HCT116 (cell line): ENCODE measurements at regions not wholly inside any gene's neighbourhood (a gene's known extent, or its start where the extent isn't known, plus 50 kb on each side); places are given as distances from the start of the nearest gene placed in this dataset.

Source experiments
- ATAC-seq: fragments of 200-7000 bp; cut with Tn5 transposase; 2 replicates; pipeline ENCODE4 v1.9.1; 2020; ENCODE audit warnings: mild to moderate bottlenecking, moderate library complexity
- BruUV-seq: library from RNA; stranded (reverse); fragments of 400-500 nt; replicated peaks from 2 replicates; lab custom pipeline; 2021; lab: Mats Ljungman, UMichigan
- CTCF ChIA-PET: fragments of 300-600 bp; sonication (Branson Sonifier 250); formaldehyde crosslinking; loops from one replicate; lab custom pipeline; 2021; ENCODE audit warnings: antibody characterized with exemption; lab: Charles Lee
- POLR2A ChIA-PET: fragments of 300-600, 350-600 bp; sonication (Branson Sonifier 250); formaldehyde crosslinking; loops from one replicate; lab custom pipeline; 2021; ENCODE audit warnings: antibody characterized with exemption; lab: Charles Lee
- RAD21 ChIA-PET, 2 experiments: fragments of 300-600 bp; sonication (Branson Sonifier 250); formaldehyde crosslinking; loops; one replicate each; lab custom pipeline; 2023; ENCODE audit warnings: low total read pairs in 2 of 2; ENCODE audit not compliant: uncharacterized antibody in 2 of 2, unreplicated experiment in 2 of 2, low non-redundant PET in 1 of 2; lab: Charles Lee
- DNase-seq: peaks from one replicate; pipeline ENCODE4 v3.0.0-alpha.2; 2010; ENCODE audit warnings: low read depth, low spot score
- H2AFZ ChIP-seq: fragments of 200-600 bp; shearing (Covaris generic), sonication (generic); 2 replicates; pipeline ENCODE4 v1.6.1; 2017; ENCODE audit warnings: low read depth, mixed run types, mixed read lengths, antibody characterized with exemption, low read length; ENCODE audit not compliant: poor library complexity, severe bottlenecking
- H3K27ac ChIP-seq: 2 replicates; pipeline ENCODE4 v1.5.1; 2012; ENCODE audit warnings: low read depth, low read length
- H3K27me3 ChIP-seq: fragments of 200-600 bp; sonication (generic); 2 replicates; pipeline ENCODE4 v1.6.1; 2016; ENCODE audit warnings: mixed run types, low read length, mixed read lengths; ENCODE audit not compliant: insufficient read depth
- H3K36me3 ChIP-seq, 2 experiments: fragments of 200-500 bp in 1 of 2; fragments of 200-600 bp in 1 of 2; sonication (Bioruptor generic) in 1 of 2; sonication (generic) in 1 of 2; 2 replicates each; pipeline versions ENCODE4 v1.5.1 to v1.6.1; 2014 to 2016; ENCODE audit warnings: low read length in 2 of 2, inconsistent platforms in 1 of 2, mixed read lengths in 1 of 2, mixed run types in 1 of 2; ENCODE audit not compliant: insufficient read depth in 2 of 2, control insufficient read depth in 1 of 2
- H3K4me1 ChIP-seq, 2 experiments: fragments of 200-600 bp in 1 of 2; sonication (generic) in 1 of 2; 2 replicates each; pipeline versions ENCODE4 v1.5.1 to v1.6.1; 2012 to 2017; ENCODE audit warnings: low read length in 2 of 2, inconsistent platforms in 1 of 2, mild to moderate bottlenecking in 1 of 2, mixed read lengths in 1 of 2, mixed run types in 1 of 2, moderate library complexity in 1 of 2; ENCODE audit not compliant: insufficient read depth in 2 of 2, control insufficient read depth in 1 of 2
- H3K4me2 ChIP-seq: fragments of 200-600 bp; sonication (generic); 2 replicates; pipeline ENCODE4 v1.6.1; 2017; ENCODE audit warnings: mixed run types, low read length, mixed read lengths
- H3K4me3 ChIP-seq, 2 experiments: fragments of 200-600 bp in 1 of 2; sonication (generic) in 1 of 2; replicated peaks in 1 of 2; 2 replicates each; pipeline ENCODE4 v1.5.1; 2011 to 2016; ENCODE audit warnings: low read length in 2 of 2, control low read depth in 1 of 2, low read depth in 1 of 2, mild to moderate bottlenecking in 1 of 2, mixed read lengths in 1 of 2, mixed run types in 1 of 2
- H3K79me2 ChIP-seq: fragments of 200-600 bp; sonication (generic); 2 replicates; pipeline ENCODE4 v1.6.1; 2017; ENCODE audit warnings: mild to moderate bottlenecking, mixed run types, low read length, moderate library complexity, mixed read lengths; ENCODE audit not compliant: insufficient read depth
- H3K9ac ChIP-seq: fragments of 200-600 bp; sonication (generic); 2 replicates; pipeline ENCODE4 v1.6.1; 2016; ENCODE audit warnings: low read length, mixed read lengths
- H3K9me2 ChIP-seq: fragments of 200-600 bp; sonication (generic), shearing (Covaris generic); 2 replicates; pipeline ENCODE4 v1.6.1; 2017; ENCODE audit warnings: mixed run types, mild to moderate bottlenecking, moderate library complexity; ENCODE audit not compliant: insufficient read depth
- H3K9me3 ChIP-seq, 2 experiments: fragments of 200-500 bp in 1 of 2; fragments of 200-600 bp in 1 of 2; sonication (Bioruptor generic) in 1 of 2; sonication (generic) in 1 of 2; 2 replicates each; pipeline ENCODE4 v1.6.1; 2014 to 2017; ENCODE audit warnings: low read length in 2 of 2, mixed read lengths in 2 of 2, inconsistent platforms in 1 of 2, low read depth in 1 of 2, mild to moderate bottlenecking in 1 of 2, mixed run types in 1 of 2, moderate library complexity in 1 of 2; ENCODE audit not compliant: control insufficient read depth in 1 of 2, insufficient read depth in 1 of 2
- H4K20me1 ChIP-seq: fragments of 200-600 bp; sonication (generic), shearing (Covaris generic); 2 replicates; pipeline ENCODE4 v1.6.1; 2017; ENCODE audit warnings: mixed run types, mild to moderate bottlenecking, moderate library complexity; ENCODE audit not compliant: insufficient read depth
- CEBPB ChIP-seq: IDR thresholded peaks from 2 replicates; pipeline ENCODE4 v1.6.1; 2012; ENCODE audit warnings: low read depth
- ELF1 ChIP-seq: IDR thresholded peaks from 2 replicates; pipeline ENCODE4 v1.6.1; 2012; ENCODE audit warnings: low read depth, borderline replicate concordance
- FOSL1 ChIP-seq: IDR thresholded peaks from 2 replicates; pipeline ENCODE4 v1.6.1; 2012; ENCODE audit warnings: low read depth
- JUND ChIP-seq: IDR thresholded peaks from 2 replicates; pipeline ENCODE4 v1.6.1; 2012
- SIN3A ChIP-seq: IDR thresholded peaks from 2 replicates; pipeline ENCODE4 v1.6.1; 2012; ENCODE audit warnings: low read depth
- SP1 ChIP-seq: IDR thresholded peaks from 2 replicates; pipeline ENCODE4 v1.6.1; 2012; ENCODE audit warnings: low read depth
- SRF ChIP-seq: IDR thresholded peaks from 2 replicates; pipeline ENCODE4 v1.6.1; 2012; ENCODE audit warnings: low read depth
- TCF7L2 ChIP-seq: IDR thresholded peaks from 2 replicates; pipeline ENCODE4 v1.7.0; 2011; ENCODE audit warnings: borderline replicate concordance, inconsistent platforms; ENCODE audit not compliant: insufficient read depth, insufficient read length; ENCODE audit errors: extremely low read depth
- ZNF274 ChIP-seq: fragments of 200-500 bp; sonication (Bioruptor generic); IDR thresholded peaks from 2 replicates; pipeline ENCODE4 v1.6.1; 2014; ENCODE audit warnings: mild to moderate bottlenecking, low read depth, low read length, inconsistent platforms
- intact Hi-C: fragments of 100-400 bp; cut with micrococcal nuclease; formaldehyde crosslinking; loops from 2 replicates; pipeline ENCODE4 v1.10.0; 2022
- TF ChIP-seq, protein P1 (sequence below): IDR thresholded peaks from 2 replicates; pipeline ENCODE4 v1.6.1; 2011; ENCODE audit warnings: mild to moderate bottlenecking, low read length, moderate library complexity; ENCODE audit not compliant: insufficient replicate concordance; ENCODE audit errors: extremely low read depth
- TF ChIP-seq, protein P2 (sequence below): IDR thresholded peaks from 2 replicates; pipeline ENCODE4 v1.6.1; 2012
- TF ChIP-seq, protein P3 (sequence below): IDR thresholded peaks from 2 replicates; pipeline ENCODE4 v1.6.1; 2012; ENCODE audit warnings: low read depth
- TF ChIP-seq, protein P4 (sequence below): IDR thresholded peaks from 2 replicates; pipeline ENCODE4 v1.6.1; 2012
- TF ChIP-seq, protein P5 (sequence below), 3 experiments: fragments of 200-600 bp in 1 of 3; sonication (generic) in 1 of 3; IDR thresholded peaks in 2 of 3; conservative IDR thresholded peaks in 1 of 3; 2 replicates each; pipeline ENCODE4 v1.5.1; 2012 to 2017; ENCODE audit warnings: low read depth in 2 of 3, low read length in 2 of 3, antibody characterized with exemption in 1 of 3, borderline replicate concordance in 1 of 3, control low read depth in 1 of 3, mild to moderate bottlenecking in 1 of 3, mixed read lengths in 1 of 3, mixed run types in 1 of 3, moderate library complexity in 1 of 3; ENCODE audit not compliant: insufficient read depth in 1 of 3

DNA sequence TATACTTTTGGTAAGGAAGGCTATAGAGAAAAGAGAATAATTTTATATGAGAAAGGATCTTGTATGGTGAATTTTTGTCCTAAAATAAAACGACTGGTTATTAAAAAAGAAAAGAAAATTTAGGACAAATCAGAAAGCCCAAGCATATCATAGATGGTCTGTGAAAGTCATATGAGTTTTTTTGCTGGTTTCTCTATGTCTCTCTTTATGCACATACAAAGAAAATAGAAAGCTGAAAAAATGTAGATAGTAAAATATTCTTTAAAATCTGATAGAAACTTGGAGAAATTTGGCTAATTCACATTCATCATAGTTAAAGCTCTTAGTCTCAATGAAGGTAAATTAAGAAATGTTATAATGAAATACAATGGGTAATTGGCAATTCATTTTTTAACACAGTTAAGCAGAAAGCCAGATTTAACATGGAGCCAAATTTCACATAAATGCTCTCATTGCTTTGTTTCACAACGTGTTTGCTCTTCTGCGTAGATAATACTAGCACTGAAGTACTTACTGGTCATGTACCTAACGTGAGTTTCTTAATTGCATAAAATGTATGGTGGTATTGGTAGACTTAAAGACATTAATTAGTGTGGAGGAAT lies 621.5 kb upstream of the ATXN8OS start:
- intact Hi-C loops = no loop called here
- H4K20me1 ChIP-seq = no peaks in the 10 kb centered on the region
- DNase-seq = no peak
- no peaks in the 10 kb centered on the region for H3K36me3 ChIP-seq
- H3K4me3 ChIP-seq = no peak overlapping the region
- peaks cover under 1 to 14% of the 10 kb centered on the region in 2 experiments; a peak in 2 of 4 replicates for H3K9me3 ChIP-seq
- no peak for ATAC-seq
- ChIA-PET CTCF (no interaction called here), RAD21 (no interaction called here), POLR2A (no interaction called here)
- no peak overlapping the region for H3K9ac ChIP-seq
- no peaks in the 10 kb centered on the region for H3K9me2 ChIP-seq
- no peak overlapping the region for H3K27ac ChIP-seq
- TF ChIP-seq, protein P1, sequence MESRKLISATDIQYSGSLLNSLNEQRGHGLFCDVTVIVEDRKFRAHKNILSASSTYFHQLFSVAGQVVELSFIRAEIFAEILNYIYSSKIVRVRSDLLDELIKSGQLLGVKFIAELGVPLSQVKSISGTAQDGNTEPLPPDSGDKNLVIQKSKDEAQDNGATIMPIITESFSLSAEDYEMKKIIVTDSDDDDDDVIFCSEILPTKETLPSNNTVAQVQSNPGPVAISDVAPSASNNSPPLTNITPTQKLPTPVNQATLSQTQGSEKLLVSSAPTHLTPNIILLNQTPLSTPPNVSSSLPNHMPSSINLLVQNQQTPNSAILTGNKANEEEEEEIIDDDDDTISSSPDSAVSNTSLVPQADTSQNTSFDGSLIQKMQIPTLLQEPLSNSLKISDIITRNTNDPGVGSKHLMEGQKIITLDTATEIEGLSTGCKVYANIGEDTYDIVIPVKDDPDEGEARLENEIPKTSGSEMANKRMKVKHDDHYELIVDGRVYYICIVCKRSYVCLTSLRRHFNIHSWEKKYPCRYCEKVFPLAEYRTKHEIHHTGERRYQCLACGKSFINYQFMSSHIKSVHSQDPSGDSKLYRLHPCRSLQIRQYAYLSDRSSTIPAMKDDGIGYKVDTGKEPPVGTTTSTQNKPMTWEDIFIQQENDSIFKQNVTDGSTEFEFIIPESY = no peak
- TF ChIP-seq, protein P2, sequence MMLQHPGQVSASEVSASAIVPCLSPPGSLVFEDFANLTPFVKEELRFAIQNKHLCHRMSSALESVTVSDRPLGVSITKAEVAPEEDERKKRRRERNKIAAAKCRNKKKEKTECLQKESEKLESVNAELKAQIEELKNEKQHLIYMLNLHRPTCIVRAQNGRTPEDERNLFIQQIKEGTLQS = no peak
- TF ChIP-seq, protein P3, sequence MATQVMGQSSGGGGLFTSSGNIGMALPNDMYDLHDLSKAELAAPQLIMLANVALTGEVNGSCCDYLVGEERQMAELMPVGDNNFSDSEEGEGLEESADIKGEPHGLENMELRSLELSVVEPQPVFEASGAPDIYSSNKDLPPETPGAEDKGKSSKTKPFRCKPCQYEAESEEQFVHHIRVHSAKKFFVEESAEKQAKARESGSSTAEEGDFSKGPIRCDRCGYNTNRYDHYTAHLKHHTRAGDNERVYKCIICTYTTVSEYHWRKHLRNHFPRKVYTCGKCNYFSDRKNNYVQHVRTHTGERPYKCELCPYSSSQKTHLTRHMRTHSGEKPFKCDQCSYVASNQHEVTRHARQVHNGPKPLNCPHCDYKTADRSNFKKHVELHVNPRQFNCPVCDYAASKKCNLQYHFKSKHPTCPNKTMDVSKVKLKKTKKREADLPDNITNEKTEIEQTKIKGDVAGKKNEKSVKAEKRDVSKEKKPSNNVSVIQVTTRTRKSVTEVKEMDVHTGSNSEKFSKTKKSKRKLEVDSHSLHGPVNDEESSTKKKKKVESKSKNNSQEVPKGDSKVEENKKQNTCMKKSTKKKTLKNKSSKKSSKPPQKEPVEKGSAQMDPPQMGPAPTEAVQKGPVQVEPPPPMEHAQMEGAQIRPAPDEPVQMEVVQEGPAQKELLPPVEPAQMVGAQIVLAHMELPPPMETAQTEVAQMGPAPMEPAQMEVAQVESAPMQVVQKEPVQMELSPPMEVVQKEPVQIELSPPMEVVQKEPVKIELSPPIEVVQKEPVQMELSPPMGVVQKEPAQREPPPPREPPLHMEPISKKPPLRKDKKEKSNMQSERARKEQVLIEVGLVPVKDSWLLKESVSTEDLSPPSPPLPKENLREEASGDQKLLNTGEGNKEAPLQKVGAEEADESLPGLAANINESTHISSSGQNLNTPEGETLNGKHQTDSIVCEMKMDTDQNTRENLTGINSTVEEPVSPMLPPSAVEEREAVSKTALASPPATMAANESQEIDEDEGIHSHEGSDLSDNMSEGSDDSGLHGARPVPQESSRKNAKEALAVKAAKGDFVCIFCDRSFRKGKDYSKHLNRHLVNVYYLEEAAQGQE = no peak
- no peak for TF ChIP-seq SIN3A
- TF ChIP-seq, protein P4, sequence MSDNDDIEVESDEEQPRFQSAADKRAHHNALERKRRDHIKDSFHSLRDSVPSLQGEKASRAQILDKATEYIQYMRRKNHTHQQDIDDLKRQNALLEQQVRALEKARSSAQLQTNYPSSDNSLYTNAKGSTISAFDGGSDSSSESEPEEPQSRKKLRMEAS = no peak
- no peak for TF ChIP-seq FOSL1
- TF ChIP-seq, protein P5, sequence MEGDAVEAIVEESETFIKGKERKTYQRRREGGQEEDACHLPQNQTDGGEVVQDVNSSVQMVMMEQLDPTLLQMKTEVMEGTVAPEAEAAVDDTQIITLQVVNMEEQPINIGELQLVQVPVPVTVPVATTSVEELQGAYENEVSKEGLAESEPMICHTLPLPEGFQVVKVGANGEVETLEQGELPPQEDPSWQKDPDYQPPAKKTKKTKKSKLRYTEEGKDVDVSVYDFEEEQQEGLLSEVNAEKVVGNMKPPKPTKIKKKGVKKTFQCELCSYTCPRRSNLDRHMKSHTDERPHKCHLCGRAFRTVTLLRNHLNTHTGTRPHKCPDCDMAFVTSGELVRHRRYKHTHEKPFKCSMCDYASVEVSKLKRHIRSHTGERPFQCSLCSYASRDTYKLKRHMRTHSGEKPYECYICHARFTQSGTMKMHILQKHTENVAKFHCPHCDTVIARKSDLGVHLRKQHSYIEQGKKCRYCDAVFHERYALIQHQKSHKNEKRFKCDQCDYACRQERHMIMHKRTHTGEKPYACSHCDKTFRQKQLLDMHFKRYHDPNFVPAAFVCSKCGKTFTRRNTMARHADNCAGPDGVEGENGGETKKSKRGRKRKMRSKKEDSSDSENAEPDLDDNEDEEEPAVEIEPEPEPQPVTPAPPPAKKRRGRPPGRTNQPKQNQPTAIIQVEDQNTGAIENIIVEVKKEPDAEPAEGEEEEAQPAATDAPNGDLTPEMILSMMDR (IDR thresholded peaks at IDR 0.05 in 2 of 3, conservative IDR thresholded peaks at IDR 0.05 in 1 of 3; ENCODE audit: borderline replicate concordance in 1 of 3, insufficient read depth in 1 of 3, low read depth in 2 of 3, low read length in 2 of 3) = no peak
- no peak for TF ChIP-seq SRF
- TF ChIP-seq JUND = no peak
- TF ChIP-seq TCF7L2 = no peak
- no peak for TF ChIP-seq ZNF274
- no peak for TF ChIP-seq CEBPB
- no peak for TF ChIP-seq SP1
- no peak for TF ChIP-seq ELF1
- no peaks in the 10 kb centered on the region for H3K79me2 ChIP-seq
- H2AFZ ChIP-seq = no peak overlapping the region
- no peaks in the 10 kb centered on the region for H3K4me1 ChIP-seq
- H3K27me3 ChIP-seq = no peaks in the 10 kb centered on the region
- no TSS peak for BruUV-seq
- no peak overlapping the region for H3K4me2 ChIP-seq
